WERI-Rb-1 (cell line): ENCODE measurements at regions not wholly inside any gene's neighbourhood (a gene's known extent, or its start where the extent isn't known, plus 50 kb on each side); places are given as distances from the start of the nearest gene placed in this dataset.

Experiments used
- DNase-seq: peaks from one replicate; pipeline ENCODE4 v3.0.0-alpha.2; 2020
- H3K27ac ChIP-seq: fragments of 250-450 bp; sonication (Bioruptor Pico); 2 replicates; pipeline ENCODE4 v1.5.1; 2020; ENCODE audit warnings: mild to moderate bottlenecking, moderate library complexity
- H3K27me3 ChIP-seq: fragments of 250-450 bp; sonication (Bioruptor Pico); 2 replicates; pipeline ENCODE4 v1.5.1; 2021; ENCODE audit warnings: mild to moderate bottlenecking, low read depth, moderate library complexity; ENCODE audit not compliant: insufficient read depth, severe bottlenecking
- H3K36me3 ChIP-seq: fragments of 250-450 bp; sonication (Bioruptor Pico); 2 replicates; pipeline ENCODE4 v1.5.1; 2020; ENCODE audit warnings: mild to moderate bottlenecking, moderate library complexity
- H3K4me3 ChIP-seq: 2 replicates; pipeline ENCODE4 v1.5.1; 2011; ENCODE audit warnings: low read depth, mild to moderate bottlenecking, control low read depth, low read length
- H3K9me3 ChIP-seq: fragments of 250-450 bp; sonication (Bioruptor Pico); 2 replicates; pipeline ENCODE4 v1.5.1; 2021; ENCODE audit warnings: mild to moderate bottlenecking, moderate library complexity; ENCODE audit not compliant: severe bottlenecking
- TF ChIP-seq, protein P1 (sequence below): IDR thresholded peaks from 2 replicates; pipeline ENCODE4 v1.5.1; 2011; ENCODE audit warnings: low read depth, mild to moderate bottlenecking, control low read depth, inconsistent platforms, low read length

DNA sequence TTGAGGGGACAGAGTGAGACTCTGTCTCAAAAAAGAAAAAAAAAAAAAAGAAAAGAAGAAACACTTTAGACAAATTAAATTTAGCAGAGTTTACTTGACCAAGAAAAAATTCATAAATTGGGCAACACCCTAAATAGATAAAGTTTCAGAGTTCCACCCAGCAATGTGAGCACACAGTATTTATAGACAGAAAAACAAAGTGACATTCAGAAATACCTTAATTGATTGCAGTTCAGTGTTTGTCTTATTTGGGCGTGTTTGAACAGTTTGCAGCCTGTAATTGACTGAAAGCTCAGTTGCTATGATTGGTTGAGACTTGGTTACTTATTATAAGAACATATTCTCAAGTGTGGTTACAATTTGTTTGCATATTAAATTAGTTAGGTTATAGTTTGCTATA is 603.5 kb upstream of the NEGR1 start:
- Histone ChIP-seq H3K36me3 (no peaks in the 10 kb centered on the region), H3K27me3 (no peaks in the 10 kb centered on the region), H3K4me3 (no peak overlapping the region), H3K9me3 (no peaks in the 10 kb centered on the region), H3K27ac (no peak overlapping the region)
- DNase-seq, result no peak
- TF ChIP-seq, protein P1, sequence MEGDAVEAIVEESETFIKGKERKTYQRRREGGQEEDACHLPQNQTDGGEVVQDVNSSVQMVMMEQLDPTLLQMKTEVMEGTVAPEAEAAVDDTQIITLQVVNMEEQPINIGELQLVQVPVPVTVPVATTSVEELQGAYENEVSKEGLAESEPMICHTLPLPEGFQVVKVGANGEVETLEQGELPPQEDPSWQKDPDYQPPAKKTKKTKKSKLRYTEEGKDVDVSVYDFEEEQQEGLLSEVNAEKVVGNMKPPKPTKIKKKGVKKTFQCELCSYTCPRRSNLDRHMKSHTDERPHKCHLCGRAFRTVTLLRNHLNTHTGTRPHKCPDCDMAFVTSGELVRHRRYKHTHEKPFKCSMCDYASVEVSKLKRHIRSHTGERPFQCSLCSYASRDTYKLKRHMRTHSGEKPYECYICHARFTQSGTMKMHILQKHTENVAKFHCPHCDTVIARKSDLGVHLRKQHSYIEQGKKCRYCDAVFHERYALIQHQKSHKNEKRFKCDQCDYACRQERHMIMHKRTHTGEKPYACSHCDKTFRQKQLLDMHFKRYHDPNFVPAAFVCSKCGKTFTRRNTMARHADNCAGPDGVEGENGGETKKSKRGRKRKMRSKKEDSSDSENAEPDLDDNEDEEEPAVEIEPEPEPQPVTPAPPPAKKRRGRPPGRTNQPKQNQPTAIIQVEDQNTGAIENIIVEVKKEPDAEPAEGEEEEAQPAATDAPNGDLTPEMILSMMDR, result no peak

DNA sequence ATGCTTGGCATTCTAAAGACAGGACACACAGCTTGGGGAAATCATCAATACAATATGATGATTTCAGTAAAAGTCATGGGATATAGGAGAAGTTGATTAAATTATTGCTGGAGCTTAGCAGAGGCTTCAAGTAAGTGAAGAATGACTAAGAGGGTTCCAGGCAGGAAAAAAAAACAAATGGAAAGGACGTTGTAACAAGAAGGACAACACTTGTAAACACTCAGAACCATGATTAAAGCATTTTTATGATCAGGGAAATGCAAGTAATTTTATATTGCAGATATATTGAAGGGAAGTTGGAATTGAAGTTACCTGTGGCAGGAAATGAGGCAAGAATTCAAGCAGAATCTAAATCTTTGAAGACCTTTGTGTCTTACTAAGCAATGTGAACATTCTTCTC is 602.7 kb upstream of the NEGR1 start:
- no peaks in the 10 kb centered on the region for H3K27me3 ChIP-seq
- no peaks in the 10 kb centered on the region for H3K36me3 ChIP-seq
- no peaks in the 10 kb centered on the region for H3K9me3 ChIP-seq
- no peak for DNase-seq
- no peak overlapping the region for H3K27ac ChIP-seq
- H3K4me3 ChIP-seq, result no peak overlapping the region
- TF ChIP-seq, protein P1, result no peak

DNA sequence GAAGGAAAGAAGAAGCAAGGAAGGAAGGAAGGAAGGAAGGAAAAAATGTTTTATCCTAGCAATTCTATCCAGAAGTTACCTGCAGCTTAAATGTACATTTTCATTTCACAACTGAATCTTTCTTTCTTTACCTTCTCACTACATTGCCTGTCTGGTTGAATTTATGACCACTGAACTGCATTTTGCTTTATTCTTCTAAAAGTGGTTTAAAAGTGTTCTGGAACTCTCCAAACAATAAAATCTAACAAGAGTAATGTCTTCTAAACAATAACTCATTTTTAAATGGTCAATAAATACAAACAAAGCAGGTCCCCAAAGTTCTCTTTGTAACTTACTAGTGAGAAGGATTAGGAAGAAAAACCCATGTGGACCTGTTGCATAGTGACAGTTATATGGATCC is 587.5 kb upstream of the NEGR1 start:
- Histone ChIP-seq H3K27me3 (no peaks in the 10 kb centered on the region), H3K36me3 (no peaks in the 10 kb centered on the region), H3K4me3 (no peak overlapping the region), H3K27ac (no peak overlapping the region), H3K9me3 (no peaks in the 10 kb centered on the region)
- no peak for DNase-seq
- TF ChIP-seq, protein P1, result no peak

DNA sequence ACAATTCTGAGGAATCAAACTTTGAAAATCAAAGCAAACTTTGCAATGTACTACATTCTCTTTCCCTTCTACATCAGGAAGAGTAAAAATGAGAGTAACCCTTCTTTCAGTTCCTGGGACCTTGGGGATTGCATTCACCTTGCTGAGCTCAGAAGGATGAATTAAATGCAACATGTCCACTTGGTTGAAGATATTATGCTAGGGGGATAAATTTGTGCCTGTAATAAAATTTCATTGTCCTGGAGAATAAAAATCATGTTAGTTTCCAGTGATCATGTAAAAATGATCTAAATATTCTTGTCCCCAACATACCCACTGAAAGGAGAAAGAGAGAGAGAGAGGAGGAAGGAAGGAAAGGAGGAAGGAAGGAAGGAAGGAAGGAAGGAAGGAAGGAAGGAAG is 587.1 kb upstream of the NEGR1 start:
- H3K4me3 ChIP-seq, result no peak overlapping the region
- no peaks in the 10 kb centered on the region for H3K9me3 ChIP-seq
- no peaks in the 10 kb centered on the region for H3K36me3 ChIP-seq
- DNase-seq, result no peak
- H3K27me3 ChIP-seq, result no peaks in the 10 kb centered on the region
- no peak overlapping the region for H3K27ac ChIP-seq
- TF ChIP-seq, protein P1, result no peak

DNA sequence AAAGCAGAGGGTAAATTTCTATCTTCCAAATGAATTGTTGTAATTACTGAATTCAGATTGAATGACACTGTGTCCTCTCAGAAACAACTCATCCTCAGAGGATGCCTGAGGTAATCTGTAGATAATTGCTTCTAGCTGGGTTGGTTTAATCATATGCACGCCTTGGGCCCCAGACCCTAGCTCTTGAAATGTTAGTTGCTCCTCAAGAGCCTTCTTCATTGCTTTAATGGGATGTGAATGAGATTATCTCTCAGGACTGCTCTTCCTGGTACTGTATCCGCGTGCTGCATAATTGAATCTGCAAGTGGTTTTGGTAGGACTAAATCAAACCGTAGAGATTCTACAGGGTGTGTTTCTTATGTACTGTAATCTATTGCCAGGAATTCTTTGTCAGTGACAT is 569.3 kb upstream of the NEGR1 start:
- TF ChIP-seq, protein P1, result no peak
- no peaks in the 10 kb centered on the region for H3K36me3 ChIP-seq
- no peaks in the 10 kb centered on the region for H3K9me3 ChIP-seq
- no peaks in the 10 kb centered on the region for H3K27me3 ChIP-seq
- no peak overlapping the region for H3K27ac ChIP-seq
- no peak overlapping the region for H3K4me3 ChIP-seq
- DNase-seq, result no peak

DNA sequence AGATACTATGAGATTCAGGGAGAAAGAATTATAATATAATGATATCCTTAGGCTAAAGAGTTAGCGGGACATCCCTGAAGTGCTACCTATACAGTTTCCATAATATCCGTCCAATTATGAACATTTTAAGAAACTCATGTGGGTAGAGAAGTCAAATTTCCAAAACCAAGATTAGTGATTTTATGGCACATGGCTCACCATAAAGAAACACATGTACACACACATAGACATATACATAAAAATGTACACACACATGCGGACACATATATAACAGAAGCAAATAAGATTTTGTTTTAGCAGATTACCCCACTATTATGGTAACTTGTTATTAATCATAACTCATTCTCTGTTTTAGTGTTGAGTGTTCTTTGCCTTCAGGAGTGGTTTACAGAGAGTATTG is 566.7 kb upstream of the NEGR1 start:
- Histone ChIP-seq H3K4me3 (no peak overlapping the region), H3K27ac (no peak overlapping the region), H3K36me3 (no peaks in the 10 kb centered on the region), H3K27me3 (no peaks in the 10 kb centered on the region), H3K9me3 (no peaks in the 10 kb centered on the region)
- TF ChIP-seq, protein P1, result no peak
- no peak for DNase-seq
